ENCODE measurements at regions not wholly inside any gene's neighbourhood (a gene's known extent, or its start where the extent isn't known, plus 50 kb on each side); places are given as distances from the start of the nearest gene placed in this dataset.

DNA sequence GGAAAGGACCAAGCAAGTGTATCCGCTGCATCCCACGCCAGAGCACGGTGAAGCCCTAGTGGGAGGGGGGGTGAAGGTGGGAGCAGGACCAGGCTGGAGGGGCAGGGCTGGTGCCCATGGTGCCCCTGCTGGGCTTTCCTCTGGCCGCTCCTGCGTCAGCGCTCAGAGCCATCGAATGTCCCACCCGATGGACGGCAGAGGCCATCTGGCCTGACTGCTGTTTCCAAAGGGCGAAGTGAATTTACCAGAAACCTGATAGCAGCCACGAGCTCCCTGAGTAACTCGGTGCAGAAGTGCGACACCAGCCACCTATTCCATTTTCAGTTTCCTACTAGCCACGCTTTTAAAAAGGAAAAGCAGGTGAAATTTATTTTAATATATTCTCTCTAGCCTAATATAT, 203.6 kb upstream of the CIBAR2 start:
- Histone ChIP-seq H3K4me2 (ENCODE audit: low read depth, low read length) (no peak overlapping the region), H4K5ac (ENCODE audit: low read depth, low read length) (no peak overlapping the region), H3K23ac (ENCODE audit: low read depth, low read length) (no peak overlapping the region), H4K91ac (ENCODE audit: insufficient read depth, low read depth, low read length) (no peak overlapping the region), H3K9me1 (ENCODE audit: insufficient read depth, low read length) (no peaks in the 10 kb centered on the region), H2BK20ac (ENCODE audit: low read depth, low read length) (no peak overlapping the region), H3K79me1 (ENCODE audit: low read depth in 1 of 2, low read length in 2 of 2) (peaks cover 28 to 71% of the 10 kb centered on the region in 2 experiments), H3K27ac (ENCODE audit: insufficient read depth, low read length) (no peak overlapping the region), H2BK15ac (ENCODE audit: low read depth, low read length) (no peak overlapping the region), H2BK5ac (ENCODE audit: low read depth, low read length, poor library complexity, severe bottlenecking) (no peak overlapping the region), H4K20me1 (ENCODE audit: insufficient read depth, low read length) (peaks cover 96% of the 10 kb centered on the region), H3K9ac (ENCODE audit: low read depth, low read length) (no peak overlapping the region), H3K9me3 (ENCODE audit: control insufficient read depth, insufficient read depth, low read length) (no peaks in the 10 kb centered on the region), H2AFZ (replicated peaks; ENCODE audit: low read length, poor library complexity) (no peak overlapping the region), H2BK120ac (ENCODE audit: low read depth, low read length) (no peak overlapping the region), H2AK5ac (ENCODE audit: low read depth, low read length) (no peak overlapping the region), H2AK9ac (replicated peaks; ENCODE audit: low read depth, low read length, poor library complexity) (no peak overlapping the region), H3K4me1 (ENCODE audit: control insufficient read depth, insufficient read depth, low read length) (peaks cover 19% of the 10 kb centered on the region), H3K56ac (ENCODE audit: extremely low read depth, insufficient read depth, low read length) (no peak overlapping the region), H3K14ac (replicated peaks; ENCODE audit: low read depth, low read length) (no peak overlapping the region), H3K4ac (ENCODE audit: low read depth, low read length) (no peak overlapping the region), H4K8ac (ENCODE audit: low read depth in 2 of 2, low read length in 2 of 2) (no peak overlapping the region), H3K36me3 (ENCODE audit: control insufficient read depth, insufficient read depth, low read length) (no peaks in the 10 kb centered on the region), H3K27me3 (ENCODE audit: control insufficient read depth, insufficient read depth, low read length) (no peaks in the 10 kb centered on the region), H3K18ac (ENCODE audit: low read depth, low read length) (no peak overlapping the region), H3K4me3 (ENCODE audit: insufficient read depth, low read depth, low read length) (no peak overlapping the region)
- 96% methylated on average over 3 of the region's 14 CpGs; no CpG with 5 or more reads in 1 of the 2 experiments for WGBS, 2 experiments (ENCODE audit: extremely low coverage in 2 of 2, insufficient read length in 1 of 2)
- ATAC-seq (ENCODE audit: low read depth), result no peak
- DNase-seq, result no peak
- BruUV-seq (replicated peaks), result no TSS peak
- TF ChIP-seq FOS (IDR thresholded peaks at IDR 0.05; ENCODE audit: low read depth, low read length), result no peak
- TF ChIP-seq MXI1 (IDR thresholded peaks at IDR 0.05; ENCODE audit: borderline replicate concordance, low read depth, low read length), result no peak
- no peak for TF ChIP-seq RCOR1 (IDR thresholded peaks at IDR 0.05; ENCODE audit: insufficient replicate concordance, low read length)
- TF ChIP-seq, protein P1, sequence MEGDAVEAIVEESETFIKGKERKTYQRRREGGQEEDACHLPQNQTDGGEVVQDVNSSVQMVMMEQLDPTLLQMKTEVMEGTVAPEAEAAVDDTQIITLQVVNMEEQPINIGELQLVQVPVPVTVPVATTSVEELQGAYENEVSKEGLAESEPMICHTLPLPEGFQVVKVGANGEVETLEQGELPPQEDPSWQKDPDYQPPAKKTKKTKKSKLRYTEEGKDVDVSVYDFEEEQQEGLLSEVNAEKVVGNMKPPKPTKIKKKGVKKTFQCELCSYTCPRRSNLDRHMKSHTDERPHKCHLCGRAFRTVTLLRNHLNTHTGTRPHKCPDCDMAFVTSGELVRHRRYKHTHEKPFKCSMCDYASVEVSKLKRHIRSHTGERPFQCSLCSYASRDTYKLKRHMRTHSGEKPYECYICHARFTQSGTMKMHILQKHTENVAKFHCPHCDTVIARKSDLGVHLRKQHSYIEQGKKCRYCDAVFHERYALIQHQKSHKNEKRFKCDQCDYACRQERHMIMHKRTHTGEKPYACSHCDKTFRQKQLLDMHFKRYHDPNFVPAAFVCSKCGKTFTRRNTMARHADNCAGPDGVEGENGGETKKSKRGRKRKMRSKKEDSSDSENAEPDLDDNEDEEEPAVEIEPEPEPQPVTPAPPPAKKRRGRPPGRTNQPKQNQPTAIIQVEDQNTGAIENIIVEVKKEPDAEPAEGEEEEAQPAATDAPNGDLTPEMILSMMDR (conservative IDR thresholded peaks at IDR 0.05; ENCODE audit: low read depth, low read length), result no peak
- no peak for TF ChIP-seq SMC3 (IDR thresholded peaks at IDR 0.05; ENCODE audit: low read depth, low read length)
- no peak for TF ChIP-seq RAD21 (IDR thresholded peaks at IDR 0.05; ENCODE audit: low read length)
- TF ChIP-seq, protein P2, sequence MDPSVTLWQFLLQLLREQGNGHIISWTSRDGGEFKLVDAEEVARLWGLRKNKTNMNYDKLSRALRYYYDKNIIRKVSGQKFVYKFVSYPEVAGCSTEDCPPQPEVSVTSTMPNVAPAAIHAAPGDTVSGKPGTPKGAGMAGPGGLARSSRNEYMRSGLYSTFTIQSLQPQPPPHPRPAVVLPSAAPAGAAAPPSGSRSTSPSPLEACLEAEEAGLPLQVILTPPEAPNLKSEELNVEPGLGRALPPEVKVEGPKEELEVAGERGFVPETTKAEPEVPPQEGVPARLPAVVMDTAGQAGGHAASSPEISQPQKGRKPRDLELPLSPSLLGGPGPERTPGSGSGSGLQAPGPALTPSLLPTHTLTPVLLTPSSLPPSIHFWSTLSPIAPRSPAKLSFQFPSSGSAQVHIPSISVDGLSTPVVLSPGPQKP (IDR thresholded peaks at IDR 0.05; ENCODE audit: borderline replicate concordance, low read depth, low read length), result no peak
- no peak for TF ChIP-seq NFE2L2 (IDR thresholded peaks at IDR 0.05; ENCODE audit: low read depth, low read length)
- TF ChIP-seq POLR2A (IDR thresholded peaks at IDR 0.05; ENCODE audit: low read depth, low read length), result no peak
- TF ChIP-seq, protein P3, sequence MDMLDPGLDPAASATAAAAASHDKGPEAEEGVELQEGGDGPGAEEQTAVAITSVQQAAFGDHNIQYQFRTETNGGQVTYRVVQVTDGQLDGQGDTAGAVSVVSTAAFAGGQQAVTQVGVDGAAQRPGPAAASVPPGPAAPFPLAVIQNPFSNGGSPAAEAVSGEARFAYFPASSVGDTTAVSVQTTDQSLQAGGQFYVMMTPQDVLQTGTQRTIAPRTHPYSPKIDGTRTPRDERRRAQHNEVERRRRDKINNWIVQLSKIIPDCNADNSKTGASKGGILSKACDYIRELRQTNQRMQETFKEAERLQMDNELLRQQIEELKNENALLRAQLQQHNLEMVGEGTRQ (IDR thresholded peaks at IDR 0.05; ENCODE audit: low read depth, low read length), result no peak
- no peak for TF ChIP-seq CHD1 (IDR thresholded peaks at IDR 0.05; ENCODE audit: low read depth, low read length)
- TF ChIP-seq RFX5 (IDR thresholded peaks at IDR 0.05; ENCODE audit: low read depth, low read length), result no peak
- TF ChIP-seq MAFK (IDR thresholded peaks at IDR 0.05; ENCODE audit: low read depth, low read length), result no peak
- TF ChIP-seq BHLHE40 (IDR thresholded peaks at IDR 0.05; ENCODE audit: low read depth, low read length), result no peak
- TF ChIP-seq MAZ (IDR thresholded peaks at IDR 0.05; ENCODE audit: borderline replicate concordance, low read depth, low read length), result no peak
- TF ChIP-seq CEBPB (IDR thresholded peaks at IDR 0.05; ENCODE audit: low read depth, low read length), result no peak
- POLR2A ChIA-PET (ENCODE audit: unreplicated experiment), result no interaction called here
- in situ Hi-C loops (cut with MboI; ENCODE audit: low sequenced_read_pairs) (no loop called here), intact Hi-C loops (cut with micrococcal nuclease) (no loop called here), dilution Hi-C loops (cut with HindIII; ENCODE audit: low sequenced_read_pairs, unreplicated experiment) (no loop called here)
- CTCF ChIA-PET, result no interaction called here

All from IMR-90 (cell line).